GM19035 (cell line): ENCODE measurements at regions not wholly inside any gene's neighbourhood (a gene's known extent, or its start where the extent isn't known, plus 50 kb on each side); places are given as distances from the start of the nearest gene placed in this dataset.

Experiments
- ATAC-seq: cut with Tn5 transposase; IDR thresholded peaks from one replicate; pipeline ENCODE4 v1.9.1; 2021; ENCODE audit not compliant: unreplicated experiment

DNA sequence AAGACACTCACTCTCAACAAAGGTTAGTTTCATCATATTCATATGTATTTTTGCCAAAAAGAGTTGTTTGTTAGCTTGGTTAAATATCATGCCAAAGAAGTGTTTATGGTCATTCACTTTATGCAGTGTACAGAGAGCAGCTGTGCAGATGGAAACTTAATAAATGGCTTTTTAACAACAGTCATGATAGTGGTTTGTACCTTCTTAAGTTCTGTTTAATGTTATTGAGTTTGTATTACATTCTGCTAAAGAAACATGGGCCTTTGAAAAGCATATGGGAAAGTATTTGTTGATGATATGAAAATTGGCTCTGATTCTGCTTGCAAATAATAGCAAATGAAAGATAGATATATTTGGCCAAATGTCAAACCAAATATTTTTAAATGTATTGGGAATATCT is 607.3 kb downstream of the NCAM2 start:
- ATAC-seq, result no peak

DNA sequence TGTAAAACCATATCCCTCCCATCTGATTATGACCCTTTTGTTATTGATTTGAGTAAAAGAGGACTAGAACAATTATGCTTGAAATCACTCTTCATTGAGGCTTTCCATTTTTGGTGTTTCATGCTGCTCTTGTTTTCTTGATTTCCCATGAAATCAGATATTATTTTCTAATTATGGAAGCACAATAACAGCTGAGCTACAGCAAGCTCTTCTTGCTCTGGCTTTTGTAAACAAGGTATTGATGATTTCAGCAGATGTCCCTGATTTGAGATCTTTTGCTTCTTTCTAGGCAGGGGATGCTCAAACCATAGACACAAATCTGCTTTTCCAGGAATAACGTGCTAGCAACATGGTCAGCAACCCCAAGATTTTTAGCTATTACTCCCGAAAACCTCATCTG is 607.8 kb downstream of the NCAM2 start:
- ATAC-seq, result no peak

DNA sequence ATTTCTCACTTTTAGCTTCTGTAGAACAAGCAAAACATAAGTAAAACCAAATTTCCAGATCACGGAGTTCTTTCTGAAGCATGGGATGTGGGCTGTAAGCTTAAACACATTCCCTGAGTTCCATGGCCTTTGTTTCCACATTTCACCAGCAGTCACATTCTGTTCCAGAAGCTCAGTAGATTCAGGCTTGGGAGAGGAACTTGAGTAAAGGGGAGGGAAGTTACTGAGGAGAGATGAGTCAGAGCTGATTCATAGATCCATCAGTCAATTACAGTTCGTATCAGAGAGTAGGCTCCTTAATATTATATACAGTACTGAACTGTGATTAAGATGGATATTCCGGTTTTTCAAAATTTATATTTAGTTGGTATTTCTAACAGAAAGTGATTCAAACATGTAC is 614.3 kb downstream of the NCAM2 start:
- no peak for ATAC-seq

DNA sequence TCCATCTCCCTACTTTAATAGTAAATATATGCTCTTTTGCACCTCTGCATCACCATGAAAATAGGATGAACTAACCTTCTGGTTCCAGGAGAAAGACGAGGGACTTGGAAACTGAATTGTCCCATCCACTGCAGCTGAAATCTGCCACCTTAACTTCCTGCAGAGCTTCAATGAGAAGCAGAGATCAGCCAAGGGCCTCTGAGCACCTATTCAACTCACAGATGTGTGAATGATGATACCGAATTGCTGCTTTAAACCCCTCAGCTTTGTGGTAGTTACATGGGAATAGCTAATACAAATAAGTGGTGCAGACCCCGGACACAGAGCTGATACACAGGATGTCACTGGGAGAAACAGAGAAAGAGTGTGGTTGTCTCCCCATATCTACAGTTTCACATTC is 616.8 kb downstream of the NCAM2 start:
- ATAC-seq, result no peak

DNA sequence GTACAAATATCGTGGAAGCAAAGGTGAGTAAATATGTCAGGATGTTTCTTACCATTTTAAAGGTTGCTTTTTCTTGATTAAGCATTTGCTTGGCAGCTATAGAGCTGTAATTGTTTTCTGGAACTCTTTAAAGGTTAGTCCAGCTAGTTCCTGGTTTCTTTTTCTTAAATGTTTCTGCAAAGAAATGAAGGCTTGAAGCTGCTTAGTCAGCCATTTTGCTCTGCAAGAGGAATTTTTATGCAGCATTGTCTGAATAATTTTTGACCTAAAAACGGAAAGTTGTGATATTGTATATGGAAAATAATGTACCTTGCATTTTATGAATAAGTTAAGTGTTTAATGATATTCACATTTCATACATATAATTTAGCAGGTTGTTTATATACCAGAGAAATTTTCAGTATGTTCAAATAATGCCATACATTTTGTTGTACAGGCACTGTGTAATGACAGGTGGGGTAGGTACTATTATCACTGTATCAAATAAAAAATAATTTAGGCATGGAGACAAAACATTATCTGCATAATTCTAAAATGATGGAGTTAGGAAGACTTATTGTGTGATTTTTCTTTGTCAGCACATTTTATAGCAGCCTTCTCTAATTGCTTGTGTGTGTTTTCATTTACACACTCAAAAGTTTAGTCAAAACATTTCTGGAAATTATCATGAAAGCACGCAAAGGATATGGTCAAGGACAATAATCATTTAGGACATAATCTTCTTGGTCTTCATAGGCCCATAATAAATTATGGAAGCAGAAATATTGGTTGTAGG is 624.4 kb downstream of the NCAM2 start:
- no peak for ATAC-seq

DNA sequence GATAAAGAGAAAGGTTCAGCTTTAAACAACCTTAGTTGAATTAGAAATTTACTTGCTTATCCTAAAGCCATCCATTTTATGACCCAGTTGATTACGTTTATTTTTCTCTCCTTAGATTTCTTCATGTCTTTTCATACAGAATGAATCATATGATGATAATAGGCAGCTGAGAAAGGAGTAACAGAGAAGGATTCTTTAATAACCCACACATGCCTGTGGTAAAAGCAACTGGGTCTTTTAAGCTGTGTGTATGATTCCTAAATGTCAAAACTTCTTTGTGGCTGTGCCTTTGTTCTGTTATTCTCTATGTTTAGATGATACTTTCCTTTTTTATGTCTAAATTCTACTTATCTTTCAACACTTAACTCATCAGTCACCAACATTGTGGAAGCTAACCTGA is 626.5 kb downstream of the NCAM2 start:
- no peak for ATAC-seq

DNA sequence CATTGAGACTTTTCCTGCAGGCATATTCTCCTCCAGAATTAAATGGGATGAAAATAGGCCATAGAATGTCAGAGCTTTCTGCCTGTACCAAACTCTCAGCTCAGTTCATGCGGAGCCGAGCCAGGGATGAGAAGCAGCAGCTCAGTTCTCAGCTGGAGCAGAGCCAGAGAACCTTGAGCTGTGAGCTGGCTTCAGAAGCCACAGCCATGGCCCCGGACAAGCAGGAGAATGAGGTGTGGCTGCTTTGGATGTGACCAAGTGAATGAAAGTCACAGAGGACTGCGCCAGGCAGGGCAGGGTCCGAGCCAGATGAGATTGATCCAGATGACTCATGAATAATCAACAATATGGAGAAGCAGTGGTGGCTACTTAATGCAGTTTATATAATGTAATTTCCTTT is 633.8 kb downstream of the NCAM2 start:
- no peak for ATAC-seq

DNA sequence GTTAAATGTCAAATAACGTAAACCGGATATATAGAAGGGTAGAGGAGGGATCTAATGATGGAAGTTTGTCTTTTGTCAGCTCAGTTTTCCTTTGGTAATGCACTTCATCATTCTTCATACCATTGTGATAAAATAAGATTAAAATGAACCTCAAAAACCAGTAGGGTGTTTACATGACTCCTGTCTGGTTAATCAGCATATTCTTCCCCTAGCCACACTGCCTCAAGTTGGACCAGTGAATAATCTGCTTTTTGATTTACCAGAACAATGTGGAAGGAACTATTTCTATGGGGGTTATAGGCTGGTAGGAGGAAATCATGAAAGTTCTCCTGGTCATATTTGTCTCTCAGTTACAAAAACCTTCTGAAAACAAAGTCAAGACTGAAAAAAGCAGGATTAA is 634.7 kb downstream of the NCAM2 start:
- ATAC-seq, result no peak

DNA sequence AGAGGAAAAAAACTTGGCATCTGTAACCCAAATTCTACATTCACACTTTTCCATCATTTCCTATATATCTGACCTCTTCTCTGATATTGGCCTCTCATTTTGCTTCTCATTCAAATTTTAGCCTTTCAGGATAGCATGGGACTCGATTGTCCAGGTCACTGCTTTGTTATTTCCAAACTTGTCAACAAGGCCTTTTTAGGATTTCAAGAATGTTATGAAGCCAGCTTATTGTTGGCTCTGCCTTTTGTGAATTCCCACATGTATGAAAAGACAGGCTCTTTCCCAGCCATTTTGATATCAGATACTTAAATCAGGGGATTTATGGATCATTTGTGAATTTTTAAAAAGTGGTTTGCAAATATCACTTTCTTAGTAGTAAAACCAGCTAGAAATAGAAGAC is 663.5 kb downstream of the NCAM2 start:
- ATAC-seq, result no peak

DNA sequence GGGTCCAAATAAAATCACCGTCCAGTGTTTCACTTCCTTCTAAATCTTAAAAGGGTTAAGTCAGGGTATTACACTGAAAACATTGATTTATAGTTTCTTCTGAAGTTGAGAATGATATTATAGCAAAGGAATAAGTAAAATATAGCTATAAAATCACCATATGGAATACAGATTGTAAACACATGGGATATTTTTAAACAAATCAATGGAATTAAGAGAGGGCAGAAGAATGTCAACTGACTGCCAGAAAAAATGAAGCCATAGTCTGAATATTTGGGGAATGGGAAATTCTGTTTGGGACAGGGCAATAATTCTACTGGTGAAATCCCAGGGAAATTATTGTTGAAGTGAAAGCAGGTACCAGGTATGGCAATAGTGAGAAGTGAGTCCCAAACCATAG is 664.6 kb downstream of the NCAM2 start:
- ATAC-seq, result no peak

DNA sequence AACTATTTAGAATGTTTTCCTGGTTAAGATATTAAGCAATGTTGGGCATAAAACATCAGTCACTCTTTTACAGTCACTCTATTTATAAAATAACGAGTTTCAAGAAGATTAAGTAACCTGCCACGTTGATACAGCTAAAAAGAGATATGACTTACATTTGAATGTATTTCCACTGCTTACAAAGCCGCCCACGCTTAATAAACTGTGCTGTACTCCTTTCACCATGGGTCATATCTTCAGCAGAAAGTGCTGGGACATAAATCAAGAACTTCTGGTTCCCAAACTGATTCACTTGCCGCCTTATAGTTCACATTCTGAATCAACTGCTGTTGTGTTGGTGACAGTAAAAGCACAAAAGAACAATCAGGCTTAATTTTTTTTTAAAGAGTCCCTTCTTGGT is 666.7 kb downstream of the NCAM2 start:
- ATAC-seq, result no peak

DNA sequence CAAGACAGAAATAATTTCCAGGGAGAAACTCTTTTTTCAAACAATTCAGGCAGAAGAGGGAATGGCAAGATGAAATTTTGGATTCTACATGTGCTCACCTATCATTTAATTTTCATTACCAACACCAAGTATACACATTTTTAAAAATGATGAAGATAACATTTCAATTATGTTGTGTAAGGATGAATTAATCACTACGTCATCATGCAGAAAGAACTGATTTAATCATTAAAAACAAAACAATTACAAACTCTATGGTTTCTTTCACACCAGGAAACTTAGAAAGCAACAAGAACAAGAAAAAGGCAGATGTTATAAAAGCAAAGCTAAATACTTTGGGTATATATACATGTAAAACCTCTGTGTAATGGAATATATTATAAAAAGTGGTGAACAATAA is 668.5 kb downstream of the NCAM2 start:
- no peak for ATAC-seq

DNA sequence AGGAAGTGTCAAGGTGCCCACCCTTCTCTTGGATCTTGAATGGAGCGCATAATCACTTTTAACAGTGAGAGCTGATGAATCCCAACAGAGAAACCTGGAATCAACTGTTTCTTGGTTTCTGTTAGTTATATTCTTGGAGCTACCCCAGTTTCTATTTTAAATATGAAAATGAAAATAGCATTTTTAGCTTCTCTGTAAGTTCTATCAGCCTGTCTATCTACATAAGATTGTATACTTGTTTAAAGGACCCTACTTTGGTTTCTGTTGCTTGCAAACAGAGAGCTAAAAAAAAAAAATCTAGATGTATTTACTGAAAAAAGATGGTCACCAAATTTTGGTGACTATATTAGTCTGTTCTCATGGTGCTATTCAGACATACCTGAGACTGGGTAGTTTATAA is 670.0 kb downstream of the NCAM2 start:
- no peak for ATAC-seq

DNA sequence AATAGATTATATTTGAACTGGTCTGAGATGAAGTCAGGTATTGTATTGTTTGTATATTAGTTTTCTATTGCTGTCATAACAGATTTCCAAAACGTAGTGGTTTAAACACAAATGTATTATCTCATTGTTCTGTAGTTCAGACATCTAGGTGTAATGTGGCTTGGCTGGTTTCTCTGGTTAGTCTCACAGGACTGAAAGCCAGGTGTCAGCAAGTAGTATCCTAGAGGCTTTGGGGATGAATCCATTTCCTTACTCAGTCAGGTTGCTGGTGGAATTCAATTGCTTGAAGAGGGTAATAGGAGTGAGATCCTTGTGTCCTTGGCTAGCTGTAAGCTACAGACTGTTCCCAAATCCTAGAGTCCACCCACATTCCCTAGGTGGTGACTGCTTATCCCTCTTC is 675.8 kb downstream of the NCAM2 start:
- no peak for ATAC-seq

DNA sequence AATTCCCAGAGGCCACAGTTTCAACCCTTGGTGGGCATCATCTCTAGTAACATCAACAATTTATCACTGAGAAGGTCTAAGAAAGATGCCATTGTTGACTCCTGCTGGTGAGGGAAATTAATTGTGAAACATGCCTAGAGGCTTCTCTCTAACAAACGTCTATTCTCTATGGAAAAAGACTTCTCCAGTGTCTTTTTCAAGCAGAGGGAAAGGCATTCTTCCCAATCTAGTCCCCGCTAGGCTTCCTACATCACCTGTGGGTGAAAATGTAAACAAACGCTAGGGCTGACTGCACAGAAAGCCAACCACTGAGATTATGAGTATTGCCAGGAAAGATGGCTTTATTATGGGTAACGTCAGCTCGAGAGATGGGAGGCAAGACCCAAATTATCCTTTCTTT is 677.4 kb downstream of the NCAM2 start:
- ATAC-seq, result no peak

DNA sequence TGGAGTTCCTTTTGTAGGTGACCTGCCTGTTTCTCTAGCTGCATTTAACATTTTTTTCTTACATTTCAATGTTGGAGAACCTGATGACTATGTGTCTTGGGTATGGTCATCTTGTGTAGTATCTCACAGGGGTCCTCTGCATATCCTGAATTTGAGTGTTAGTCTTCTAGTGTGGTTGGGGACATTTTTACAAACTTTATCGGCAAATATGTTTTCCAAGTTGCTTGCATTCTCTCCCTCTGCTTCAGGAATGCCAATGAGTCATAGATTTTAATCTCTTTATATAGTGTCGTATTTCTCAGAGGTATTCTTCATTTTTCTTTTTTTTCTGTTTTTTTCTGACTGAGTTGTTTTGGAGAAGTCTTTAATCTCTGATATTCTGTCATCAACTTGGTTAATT is 684.0 kb downstream of the NCAM2 start:
- no peak for ATAC-seq

DNA sequence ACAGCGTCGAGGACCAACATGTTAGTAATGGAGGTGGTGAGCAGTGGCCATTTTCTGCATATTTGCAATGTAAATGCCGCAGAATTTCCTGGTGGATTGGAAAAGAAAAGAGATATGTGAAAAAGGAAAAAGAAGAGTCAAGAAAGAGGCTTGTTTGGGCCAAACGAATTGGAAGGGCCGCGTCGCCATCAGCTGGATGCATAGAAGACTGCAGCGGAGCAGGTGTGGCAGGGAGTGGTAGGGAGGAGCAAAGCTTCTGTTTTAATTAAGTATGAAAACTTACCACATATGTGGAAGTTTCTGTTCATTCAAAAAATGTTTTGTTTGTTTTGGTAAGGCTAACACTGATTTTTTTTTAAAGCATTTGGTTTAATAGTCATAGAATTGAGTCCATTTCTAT is 690.7 kb downstream of the NCAM2 start:
- ATAC-seq, result no peak

DNA sequence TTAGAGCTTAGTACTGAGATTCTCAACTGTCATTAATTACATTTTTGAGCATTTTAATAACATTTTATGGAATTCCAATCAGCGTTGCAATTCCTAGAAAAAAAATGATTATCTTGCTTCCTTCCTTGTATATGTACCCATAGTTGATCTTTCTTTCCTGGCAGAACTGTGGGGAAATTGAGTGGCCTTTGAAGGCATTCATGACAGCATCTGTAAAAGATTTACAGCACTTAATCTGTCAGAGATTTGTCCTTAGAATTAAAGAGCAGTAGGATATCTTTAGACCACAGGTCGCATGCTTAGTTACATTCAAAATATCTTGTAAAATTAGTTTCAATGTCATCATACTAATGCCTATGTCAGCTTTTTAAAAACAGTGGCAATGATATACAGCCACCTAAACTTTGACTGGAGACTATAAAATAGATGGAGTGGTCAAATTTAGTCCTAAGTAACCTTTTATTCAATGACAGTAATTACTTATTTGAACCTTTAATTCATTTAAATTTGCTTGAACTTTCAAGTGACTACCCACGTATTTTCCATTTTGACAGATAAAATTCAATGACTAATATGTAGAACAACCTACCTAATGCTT is 692.0 kb downstream of the NCAM2 start:
- no peak for ATAC-seq

DNA sequence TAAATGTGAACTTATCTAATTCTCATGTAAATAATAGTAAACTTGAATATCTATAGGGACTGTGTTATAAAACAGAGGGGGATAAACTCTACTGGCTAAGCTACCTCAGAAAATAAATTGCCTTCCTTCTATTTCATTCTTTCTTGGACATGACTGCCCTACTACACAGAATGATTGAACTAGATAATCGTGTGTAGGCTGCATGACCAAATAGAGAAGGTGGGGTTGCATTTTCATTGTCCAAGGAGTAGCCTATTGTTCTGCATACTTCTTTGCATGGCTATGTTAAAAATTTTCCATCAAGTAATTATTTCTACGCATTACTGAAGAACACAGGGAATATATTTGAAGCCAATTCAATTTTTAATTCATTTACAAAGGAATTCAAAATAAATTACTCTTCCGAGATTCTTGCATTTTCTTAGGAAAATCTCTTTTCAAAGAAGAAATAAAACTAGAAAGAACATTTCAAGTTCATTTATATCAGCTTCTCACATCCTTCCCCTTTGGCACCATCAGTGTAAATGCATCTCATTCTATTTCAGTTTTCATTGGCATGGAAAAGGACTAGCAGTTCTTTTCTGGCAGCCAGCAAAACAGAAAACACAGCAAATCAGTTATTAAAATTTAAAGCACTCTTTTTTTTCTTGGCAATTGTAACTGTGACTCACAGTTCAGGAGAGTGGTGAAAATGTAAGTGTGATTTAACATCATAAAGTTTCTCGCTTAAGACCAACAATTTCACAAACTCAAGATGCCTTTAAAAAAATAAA is 714.7 kb downstream of the NCAM2 start:
- ATAC-seq, result no peak

DNA sequence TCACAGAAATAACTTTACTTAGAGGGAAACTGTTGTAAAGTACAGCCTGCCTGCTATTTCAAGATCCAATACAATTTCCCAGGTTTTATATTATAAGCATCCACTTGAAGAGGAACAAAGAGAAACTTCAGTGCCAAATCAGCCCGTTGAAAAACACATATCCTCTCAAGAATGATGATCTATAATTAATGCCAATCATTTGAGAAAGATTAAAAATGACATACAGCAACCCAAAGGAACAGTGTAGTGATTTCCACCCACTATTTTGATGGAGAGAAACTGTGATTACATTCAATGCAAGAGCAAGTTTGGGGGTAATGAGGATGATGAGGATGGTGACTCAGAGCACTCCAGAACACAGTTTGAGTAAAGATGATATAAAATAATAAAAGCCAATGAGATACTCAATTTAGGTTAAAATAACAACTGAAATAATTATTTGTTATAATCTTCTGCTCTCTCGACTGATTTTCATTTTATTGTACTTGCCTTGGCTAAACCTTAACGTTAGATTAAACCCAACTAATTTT is 715.5 kb downstream of the NCAM2 start:
- ATAC-seq, result no peak

DNA sequence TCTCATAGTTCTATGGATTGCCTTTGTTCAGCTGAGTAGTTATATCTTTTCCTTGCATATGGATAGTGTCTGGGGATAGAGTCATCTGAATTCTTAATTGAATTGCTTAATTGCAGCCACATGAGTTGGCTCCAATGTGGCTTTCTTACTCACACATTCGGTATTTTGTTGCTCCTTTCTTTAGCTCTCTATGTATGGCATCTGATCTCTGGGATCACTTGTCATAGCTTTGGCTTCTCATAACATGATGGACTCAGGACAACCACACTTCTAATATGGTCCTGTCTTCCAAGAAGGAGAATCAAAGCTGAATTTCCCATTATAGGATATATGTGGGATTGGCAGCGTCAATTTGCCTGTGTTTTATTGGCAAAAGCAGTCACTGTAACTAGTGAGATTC is 716.2 kb downstream of the NCAM2 start:
- no peak for ATAC-seq
